Vagina (tissue), 2 donors: ENCODE measurements at regions not wholly inside any gene's neighbourhood (a gene's known extent, or its start where the extent isn't known, plus 50 kb on each side); places are given as distances from the start of the nearest gene placed in this dataset.

Source experiments
- POLR2A ChIP-seq, 2 donors: fragments of 450-650 bp; IDR thresholded peaks; one replicate each; pipeline ENCODE4 v1.6.1; 2017; ENCODE audit warnings: antibody characterized with exemption in 2 of 2, mild to moderate bottlenecking in 2 of 2, moderate library complexity in 2 of 2
- POLR2AphosphoS5 ChIP-seq, 2 donors: sonication (generic); formaldehyde crosslinking; IDR thresholded peaks; one replicate each; pipeline ENCODE4 v1.9.0; 2017; ENCODE audit warnings: antibody characterized with exemption in 2 of 2, mild to moderate bottlenecking in 2 of 2, low read depth in 1 of 2; ENCODE audit not compliant: insufficient read depth in 1 of 2

DNA sequence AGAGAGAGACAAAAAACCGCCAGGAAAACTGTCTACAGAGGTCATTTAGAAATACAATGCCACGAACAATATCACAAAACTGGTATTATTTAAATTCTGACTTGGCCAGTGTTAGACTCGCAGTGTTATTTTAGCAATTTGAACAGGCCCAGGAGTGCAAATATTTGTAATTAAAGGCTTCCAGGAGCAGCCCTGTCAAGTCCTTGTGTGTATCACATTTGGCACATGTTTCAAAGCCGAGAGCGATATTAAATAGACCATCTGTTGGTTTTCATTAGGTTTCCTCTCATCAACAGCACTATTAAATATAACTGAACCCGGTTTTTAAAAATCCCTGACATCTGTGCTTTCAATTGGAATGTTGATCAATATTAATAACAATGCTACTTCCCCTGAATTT lies 656.9 kb downstream of the TSN start:
- TF ChIP-seq POLR2AphosphoS5 (IDR thresholded peaks at IDR 0.05; ENCODE audit: insufficient read depth in 1 of 2, low read depth in 1 of 2) (no peak), POLR2A (IDR thresholded peaks at IDR 0.05) (no peak)
